Liver (tissue), 8 donors: ENCODE measurements at regions not wholly inside any gene's neighbourhood (a gene's known extent, or its start where the extent isn't known, plus 50 kb on each side); places are given as distances from the start of the nearest gene placed in this dataset.

ENCODE experiments used
- DNase-seq: peaks from one replicate; pipeline ENCODE4 v3.0.0-alpha.2; 2017; ENCODE audit warnings: low spot score
- H3K27ac ChIP-seq, 2 donors: one replicate each; pipeline ENCODE4 v1.7.0; 2013; ENCODE audit warnings: inconsistent platforms in 2 of 2, low read length in 2 of 2, control low read depth in 1 of 2, low read depth in 1 of 2, mild to moderate bottlenecking in 1 of 2
- H3K27me3 ChIP-seq, 4 donors: one replicate each; pipeline versions ENCODE4 v1.6.1 to v1.7.0; 2013; ENCODE audit warnings: low read length in 3 of 4, inconsistent platforms in 1 of 4, mild to moderate bottlenecking in 1 of 4, moderate library complexity in 1 of 4; ENCODE audit not compliant: control insufficient read depth in 4 of 4, insufficient read depth in 4 of 4
- H3K36me3 ChIP-seq, 4 donors: one replicate each; pipeline versions ENCODE4 v1.6.1 to v1.7.0; 2013; ENCODE audit warnings: low read length in 3 of 4, mild to moderate bottlenecking in 3 of 4, low read depth in 1 of 4, moderate library complexity in 1 of 4; ENCODE audit not compliant: control insufficient read depth in 4 of 4, insufficient read depth in 3 of 4
- H3K4me1 ChIP-seq, 4 donors: one replicate each; pipeline versions ENCODE4 v1.6.1 to v1.7.0; 2013; ENCODE audit warnings: low read length in 3 of 4, mild to moderate bottlenecking in 3 of 4, moderate library complexity in 1 of 4; ENCODE audit not compliant: control insufficient read depth in 4 of 4, insufficient read depth in 4 of 4
- H3K4me3 ChIP-seq, 3 donors: one replicate each; pipeline versions ENCODE4 v1.6.1 to v1.7.0; 2013; ENCODE audit warnings: low read length in 3 of 3, control low read depth in 1 of 3, low read depth in 1 of 3, mild to moderate bottlenecking in 1 of 3
- H3K9ac ChIP-seq, 2 donors: one replicate each; pipeline ENCODE4 v1.7.0; 2013; ENCODE audit warnings: low read length in 2 of 2, mild to moderate bottlenecking in 2 of 2, moderate library complexity in 2 of 2, control low read depth in 1 of 2, low read depth in 1 of 2
- H3K9me3 ChIP-seq, 4 donors: one replicate each; pipeline versions ENCODE4 v1.6.1 to v1.7.0; 2013; ENCODE audit warnings: low read length in 3 of 4; ENCODE audit not compliant: control insufficient read depth in 4 of 4
- ATF3 ChIP-seq: IDR thresholded peaks from 2 replicates; pipeline ENCODE4 v1.6.1; 2016; ENCODE audit warnings: antibody characterized with exemption
- CTCF ChIP-seq: fragments of 150-350 bp; IDR thresholded peaks from 2 replicates; pipeline ENCODE4 v1.5.1; 2017; ENCODE audit warnings: improper control_type of control experiment, low read depth, low read length; ENCODE audit not compliant: missing input control
- EGR1 ChIP-seq, 2 donors: IDR thresholded peaks; 2 replicates each; pipeline ENCODE4 v1.6.1; 2016 to 2018; ENCODE audit warnings: antibody characterized with exemption in 2 of 2, low read depth in 2 of 2
- FOXA1 ChIP-seq: IDR thresholded peaks from 2 replicates; pipeline ENCODE4 v1.6.1; 2016; ENCODE audit warnings: antibody characterized with exemption
- FOXA2 ChIP-seq: IDR thresholded peaks from 2 replicates; pipeline ENCODE4 v1.6.1; 2016; ENCODE audit warnings: antibody characterized with exemption
- GABPA ChIP-seq, 2 donors: IDR thresholded peaks in 1 of 2; conservative IDR thresholded peaks in 1 of 2; 2 replicates each; pipeline ENCODE4 v1.6.1; 2016; ENCODE audit warnings: antibody characterized with exemption in 2 of 2, mild to moderate bottlenecking in 1 of 2, moderate library complexity in 1 of 2
- HNF4A ChIP-seq, 2 donors: conservative IDR thresholded peaks; 2 replicates each; pipeline ENCODE4 v1.6.1; 2016; ENCODE audit warnings: antibody characterized with exemption in 2 of 2, mild to moderate bottlenecking in 2 of 2
- HNF4G ChIP-seq: IDR thresholded peaks from 2 replicates; pipeline ENCODE4 v1.6.1; 2016; ENCODE audit warnings: antibody characterized with exemption
- JUND ChIP-seq, 2 donors: IDR thresholded peaks; 2 replicates each; pipeline ENCODE4 v1.6.1; 2016; ENCODE audit warnings: antibody characterized with exemption in 2 of 2
- MAX ChIP-seq: IDR thresholded peaks from 2 replicates; pipeline ENCODE4 v1.6.1; 2016; ENCODE audit warnings: antibody characterized with exemption
- NR2F2 ChIP-seq: IDR thresholded peaks from 2 replicates; pipeline ENCODE4 v1.6.1; 2016; ENCODE audit warnings: antibody characterized with exemption
- RAD21 ChIP-seq, 2 donors: IDR thresholded peaks; 2 replicates each; pipeline ENCODE4 v1.6.1; 2016; ENCODE audit warnings: antibody characterized with exemption in 2 of 2, mild to moderate bottlenecking in 2 of 2
- REST ChIP-seq: IDR thresholded peaks from 2 replicates; pipeline ENCODE4 v1.6.1; 2016; ENCODE audit warnings: antibody characterized with exemption, mild to moderate bottlenecking
- RXRA ChIP-seq, 2 donors: IDR thresholded peaks; 2 replicates each; pipeline ENCODE4 v1.6.1; 2017 to 2018; ENCODE audit warnings: antibody characterized with exemption in 2 of 2, mild to moderate bottlenecking in 1 of 2
- SP1 ChIP-seq: IDR thresholded peaks from 2 replicates; pipeline ENCODE4 v1.6.1; 2018; ENCODE audit warnings: antibody characterized with exemption, mild to moderate bottlenecking
- TAF1 ChIP-seq: conservative IDR thresholded peaks from 2 replicates; pipeline ENCODE4 v1.6.1; 2016; ENCODE audit warnings: antibody characterized with exemption, mild to moderate bottlenecking
- YY1 ChIP-seq: IDR thresholded peaks from 2 replicates; pipeline ENCODE4 v1.6.1; 2016; ENCODE audit warnings: antibody characterized with exemption, mild to moderate bottlenecking
- ZBTB33 ChIP-seq: IDR thresholded peaks from 2 replicates; pipeline ENCODE4 v1.6.1; 2016; ENCODE audit warnings: antibody characterized with exemption
- WGBS: extraction: QIAGEN DNeasy Blood & Tissue Kit; methylation state at CpG from one replicate; pipeline ENCODE4 v1.1.7; 2013; 5-methylcytosine and 5-hydroxymethylcytosine counted together
- donor health status: healthy.
- donor health status: healthy.
- donor health status: healthy.
- donor health status: healthy.
- donor health status: healthy.

GRCh38 chr4:175414602-175415001 is 397.5 kb downstream of the GPM6A start:
- DNase-seq: no peak
- Histone ChIP-seq H3K36me3 (no peaks in the 10 kb centered on the region), H3K27me3 (peaks cover 0 to 5% (median 0%) of the 10 kb centered on the region in 4 donors), H3K27ac (no peak overlapping the region), H3K9me3 (peaks cover 0 to 5% (median 0%) of the 10 kb centered on the region in 4 donors), H3K9ac (no peak overlapping the region), H3K4me3 (no peak overlapping the region), H3K4me1 (no peaks in the 10 kb centered on the region)
- WGBS: 62% methylated on average over 2 of the region's 2 CpGs
- no peak for TF ChIP-seq EGR1 (IDR thresholded peaks at IDR 0.05; ENCODE audit: low read depth in 2 of 2)
- TF ChIP-seq HNF4G: no peak
- no peak for TF ChIP-seq ATF3

GRCh38 chr4:175418516-175418915 is 393.5 kb downstream of the GPM6A start:
- Histone ChIP-seq H3K4me1 (no peaks in the 10 kb centered on the region), H3K36me3 (no peaks in the 10 kb centered on the region)
- TF ChIP-seq REST (no peak), RXRA (IDR thresholded peaks at IDR 0.05) (no peak), RAD21 (IDR thresholded peaks at IDR 0.05) (no peak), HNF4A (conservative IDR thresholded peaks at IDR 0.05) (no peak), CTCF (no peak), JUND (IDR thresholded peaks at IDR 0.05) (no peak), YY1 (no peak), FOXA1 (no peak), HNF4G (no peak), MAX (no peak), ATF3 (no peak), EGR1 (IDR thresholded peaks at IDR 0.05; ENCODE audit: low read depth in 2 of 2) (no peak), ZBTB33 (no peak), NR2F2 (no peak), TAF1 (no peak), SP1 (no peak), FOXA2 (no peak), GABPA (IDR thresholded peaks at IDR 0.05 in 1 of 2, conservative IDR thresholded peaks at IDR 0.05 in 1 of 2) (no peak)

More at GRCh38 chr4:175418516-175418915, 393.5 kb downstream of the GPM6A start:
- Histone ChIP-seq H3K9me3 (peaks cover 0 to 5% (median 0%) of the 10 kb centered on the region in 4 donors), H3K9ac (no peak overlapping the region), H3K27me3 (no peaks in the 10 kb centered on the region), H3K27ac (no peak overlapping the region), H3K4me3 (no peak overlapping the region)
- 74% methylated on average over 3 of the region's 3 CpGs for WGBS
- no peak for DNase-seq
